ENCODE measurements at regions not wholly inside any gene's neighbourhood (a gene's known extent, or its start where the extent isn't known, plus 50 kb on each side); places are given as distances from the start of the nearest gene placed in this dataset.
"Not testable (repeated sequence)": the region's sequence is repeated elsewhere in the genome, so short reads cannot be mapped to it uniquely, and the experiment has no call there.

DNA sequence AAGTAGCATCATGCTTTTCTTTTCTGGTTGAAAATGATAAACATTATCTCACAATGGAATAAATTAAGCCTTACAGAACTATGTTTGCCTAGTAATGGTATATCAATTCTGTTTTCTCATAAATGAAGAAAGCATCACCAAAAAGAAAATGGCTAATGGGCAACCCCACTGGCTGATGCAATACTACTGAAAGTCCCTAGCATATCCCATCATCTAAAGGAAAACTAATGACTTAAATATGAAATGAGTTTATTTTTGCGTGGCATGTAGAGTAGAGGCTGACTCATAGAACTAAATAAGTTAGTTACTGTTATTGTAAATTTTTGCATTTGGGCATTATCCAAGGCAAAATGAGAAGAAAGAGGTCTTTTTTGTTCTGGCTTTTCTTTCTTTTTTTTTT is 1156.3 kb upstream of the SEL1L start:
- FAIRE-seq, result no peak
- Histone ChIP-seq H3K9ac (ENCODE audit: low read length in 3 of 3) (no peak overlapping the region), H3K36me3 (ENCODE audit: control insufficient read depth in 2 of 3, insufficient read depth in 3 of 3, low read length in 3 of 3) (no peaks in the 10 kb centered on the region), H3K4me1 (ENCODE audit: control insufficient read depth in 2 of 3, insufficient read depth in 2 of 3, low read depth in 1 of 3, low read length in 3 of 3) (no peaks in the 10 kb centered on the region), H3K27me3 (ENCODE audit: control insufficient read depth, insufficient read depth, low read length) (no peaks in the 10 kb centered on the region), H3K9me3 (ENCODE audit: control insufficient read depth in 2 of 3, insufficient read depth in 1 of 3, low read length in 3 of 3) (no peaks in the 10 kb centered on the region), H3K4me3 (ENCODE audit: low read length in 3 of 3) (no peak overlapping the region), H3K27ac (ENCODE audit: low read depth in 2 of 2, low read length in 2 of 2) (no peak overlapping the region)
- intact Hi-C loops (cut with DNase I), result no loop called here
- TF ChIP-seq, protein P1, sequence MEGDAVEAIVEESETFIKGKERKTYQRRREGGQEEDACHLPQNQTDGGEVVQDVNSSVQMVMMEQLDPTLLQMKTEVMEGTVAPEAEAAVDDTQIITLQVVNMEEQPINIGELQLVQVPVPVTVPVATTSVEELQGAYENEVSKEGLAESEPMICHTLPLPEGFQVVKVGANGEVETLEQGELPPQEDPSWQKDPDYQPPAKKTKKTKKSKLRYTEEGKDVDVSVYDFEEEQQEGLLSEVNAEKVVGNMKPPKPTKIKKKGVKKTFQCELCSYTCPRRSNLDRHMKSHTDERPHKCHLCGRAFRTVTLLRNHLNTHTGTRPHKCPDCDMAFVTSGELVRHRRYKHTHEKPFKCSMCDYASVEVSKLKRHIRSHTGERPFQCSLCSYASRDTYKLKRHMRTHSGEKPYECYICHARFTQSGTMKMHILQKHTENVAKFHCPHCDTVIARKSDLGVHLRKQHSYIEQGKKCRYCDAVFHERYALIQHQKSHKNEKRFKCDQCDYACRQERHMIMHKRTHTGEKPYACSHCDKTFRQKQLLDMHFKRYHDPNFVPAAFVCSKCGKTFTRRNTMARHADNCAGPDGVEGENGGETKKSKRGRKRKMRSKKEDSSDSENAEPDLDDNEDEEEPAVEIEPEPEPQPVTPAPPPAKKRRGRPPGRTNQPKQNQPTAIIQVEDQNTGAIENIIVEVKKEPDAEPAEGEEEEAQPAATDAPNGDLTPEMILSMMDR (IDR thresholded peaks at IDR 0.05; ENCODE audit: borderline replicate concordance, extremely low read depth, insufficient read depth), result no peak
- no peak for DNase-seq

DNA sequence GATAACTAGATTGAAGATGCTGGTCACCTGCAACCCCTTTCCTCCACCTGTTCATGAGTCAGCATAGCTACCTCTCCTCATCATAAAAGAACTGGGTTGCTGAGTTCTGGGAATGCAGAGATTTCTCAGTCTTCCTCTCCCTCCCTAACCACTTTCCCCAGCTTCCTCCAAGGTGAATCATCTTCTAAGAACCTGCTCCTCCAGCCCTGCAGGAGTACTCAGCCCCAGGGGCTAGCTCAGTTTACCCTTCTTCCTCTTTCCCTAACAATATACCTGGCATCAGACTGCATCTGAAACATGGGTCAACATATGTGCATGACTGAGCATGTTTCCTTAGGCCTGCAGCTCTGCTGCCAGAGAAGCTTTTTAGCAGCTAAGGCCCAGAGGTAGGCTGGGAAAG is 1157.5 kb upstream of the SEL1L start:
- H3K4me1 ChIP-seq (ENCODE audit: control insufficient read depth in 2 of 3, insufficient read depth in 2 of 3, low read depth in 1 of 3, low read length in 3 of 3); H3K36me3 ChIP-seq (ENCODE audit: control insufficient read depth in 2 of 3, insufficient read depth in 3 of 3, low read length in 3 of 3); FAIRE-seq; H3K9ac ChIP-seq (ENCODE audit: low read length in 3 of 3); H3K27ac ChIP-seq (ENCODE audit: low read depth in 2 of 2, low read length in 2 of 2); intact Hi-C loops (cut with DNase I); H3K4me3 ChIP-seq (ENCODE audit: low read length in 3 of 3); H3K27me3 ChIP-seq (ENCODE audit: control insufficient read depth, insufficient read depth, low read length); H3K9me3 ChIP-seq (ENCODE audit: control insufficient read depth in 2 of 3, insufficient read depth in 1 of 3, low read length in 3 of 3); DNase-seq: not testable (repeated sequence)

DNA sequence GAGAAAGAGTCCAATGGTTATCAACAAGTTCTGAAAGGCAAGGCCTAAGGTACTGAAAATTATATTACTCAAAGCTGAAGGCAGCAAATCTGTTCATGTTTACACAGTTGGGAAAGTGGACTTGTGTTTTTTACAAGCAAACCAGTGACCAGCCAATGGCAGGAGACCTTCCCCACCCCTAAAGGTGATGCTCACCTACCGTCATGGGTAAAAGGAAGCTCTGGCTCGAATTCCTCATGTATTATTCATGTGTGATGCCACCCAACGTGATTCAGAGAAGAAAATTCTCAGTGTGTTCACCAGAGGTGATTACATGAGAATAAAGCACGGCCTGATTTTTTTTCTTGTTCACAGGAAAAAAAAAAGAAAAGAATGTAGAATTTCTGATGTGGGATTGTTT is 1161.2 kb upstream of the SEL1L start:
- no peak overlapping the region for H3K27ac ChIP-seq (ENCODE audit: low read depth in 2 of 2, low read length in 2 of 2)
- DNase-seq, result no peak

DNA sequence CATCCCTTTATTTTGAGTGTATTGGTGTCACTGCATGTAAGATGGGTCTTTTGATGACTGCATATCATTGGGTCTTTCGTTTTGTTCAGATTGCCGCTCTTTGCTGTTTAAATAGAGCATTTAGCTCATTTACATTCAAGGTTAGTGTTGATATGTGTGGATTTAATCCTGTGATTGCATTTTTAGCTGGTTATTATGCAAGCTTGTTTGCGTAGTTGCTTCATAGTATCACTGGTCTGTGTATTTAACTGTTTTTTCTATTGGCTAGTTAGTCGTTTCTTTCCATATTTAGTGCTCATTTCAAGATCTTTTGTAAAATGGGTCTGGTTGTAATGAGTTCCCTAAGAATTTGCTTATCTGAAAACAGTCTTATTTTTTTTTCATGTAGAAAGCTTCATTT is 1170.6 kb upstream of the SEL1L start:
- Histone ChIP-seq H3K9me3 (ENCODE audit: control insufficient read depth in 2 of 3, insufficient read depth in 1 of 3, low read length in 3 of 3) (no peaks in the 10 kb centered on the region), H3K27me3 (ENCODE audit: control insufficient read depth, insufficient read depth, low read length) (no peaks in the 10 kb centered on the region), H3K9ac (ENCODE audit: low read length in 3 of 3) (no peak overlapping the region), H3K36me3 (ENCODE audit: control insufficient read depth in 2 of 3, insufficient read depth in 3 of 3, low read length in 3 of 3) (no peaks in the 10 kb centered on the region), H3K4me3 (ENCODE audit: low read length in 3 of 3) (no peak overlapping the region), H3K27ac (ENCODE audit: low read depth in 2 of 2, low read length in 2 of 2) (no peak overlapping the region), H3K4me1 (ENCODE audit: control insufficient read depth in 2 of 3, insufficient read depth in 2 of 3, low read depth in 1 of 3, low read length in 3 of 3) (no peaks in the 10 kb centered on the region)
- intact Hi-C loops (cut with DNase I), result no loop called here
- TF ChIP-seq, protein P1 (IDR thresholded peaks at IDR 0.05; ENCODE audit: borderline replicate concordance, extremely low read depth, insufficient read depth), result no peak
- DNase-seq (no peak), FAIRE-seq (no peak)

More for the DNA sequence above, 1161.2 kb upstream of the SEL1L start:
- no peak for FAIRE-seq
- H3K9ac ChIP-seq (ENCODE audit: low read length in 3 of 3), result no peak overlapping the region
- no peak overlapping the region for H3K4me3 ChIP-seq (ENCODE audit: low read length in 3 of 3)
- no peaks in the 10 kb centered on the region for H3K27me3 ChIP-seq (ENCODE audit: control insufficient read depth, insufficient read depth, low read length)
- no peaks in the 10 kb centered on the region for H3K4me1 ChIP-seq (ENCODE audit: control insufficient read depth in 2 of 3, insufficient read depth in 2 of 3, low read depth in 1 of 3, low read length in 3 of 3)
- intact Hi-C loops (cut with DNase I), result no loop called here
- H3K9me3 ChIP-seq (ENCODE audit: control insufficient read depth in 2 of 3, insufficient read depth in 1 of 3, low read length in 3 of 3), result no peaks in the 10 kb centered on the region
- TF ChIP-seq, protein P1 (IDR thresholded peaks at IDR 0.05; ENCODE audit: borderline replicate concordance, extremely low read depth, insufficient read depth), result no peak
- no peaks in the 10 kb centered on the region for H3K36me3 ChIP-seq (ENCODE audit: control insufficient read depth in 2 of 3, insufficient read depth in 3 of 3, low read length in 3 of 3)

All from kidney (tissue), 13 donors.